CD4-positive, alpha-beta T cell treated with Interleukin-4 for 1 hour (primary cell): ENCODE measurements at regions not wholly inside any gene's neighbourhood (a gene's known extent, or its start where the extent isn't known, plus 50 kb on each side); places are given as distances from the start of the nearest gene placed in this dataset.
A peak's percentile ranks its signal among the peaks of the same experiment; 100 is the strongest.

Source experiments
- DNase-seq, 2 donors: peaks; one replicate each; pipeline ENCODE4 v3.0.0-alpha.2; 2020 to 2022

- peak in 1 of 2 donors; percentile 48 for DNase-seq
Observed at GRCh38 chr7:106957766-106958165, 86.7 kb upstream of the PRKAR2B start.

- DNase-seq = no peak
Observed at GRCh38 chr7:106959753-106960152, 84.8 kb upstream of the PRKAR2B start.

GRCh38 chr7:106962751-106963150 is 81.8 kb upstream of the PRKAR2B start:
- no peak for DNase-seq

DNA sequence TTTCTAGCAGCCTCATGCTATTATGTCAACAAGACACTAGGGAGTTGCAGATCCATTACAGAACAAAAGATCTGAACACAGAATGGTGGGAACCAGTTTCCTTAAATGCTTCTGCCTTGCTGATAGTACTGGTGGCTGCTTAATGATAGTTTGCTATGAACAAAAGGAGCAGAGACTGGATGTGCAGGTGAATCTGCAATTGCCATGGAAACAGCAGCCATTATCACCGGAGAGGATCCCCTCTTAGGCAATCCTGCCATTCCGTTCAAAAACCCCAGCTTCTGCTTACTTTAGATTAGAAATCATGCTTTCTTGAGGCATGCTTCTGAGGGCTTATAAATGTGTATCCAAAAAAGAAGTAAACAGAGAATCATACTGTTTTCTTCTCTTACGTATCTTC is 80.0 kb upstream of the PRKAR2B start:
- no peak for DNase-seq

- no peak for DNase-seq
Observed at GRCh38 chr7:106965108-106965507, 79.4 kb upstream of the PRKAR2B start.

DNA sequence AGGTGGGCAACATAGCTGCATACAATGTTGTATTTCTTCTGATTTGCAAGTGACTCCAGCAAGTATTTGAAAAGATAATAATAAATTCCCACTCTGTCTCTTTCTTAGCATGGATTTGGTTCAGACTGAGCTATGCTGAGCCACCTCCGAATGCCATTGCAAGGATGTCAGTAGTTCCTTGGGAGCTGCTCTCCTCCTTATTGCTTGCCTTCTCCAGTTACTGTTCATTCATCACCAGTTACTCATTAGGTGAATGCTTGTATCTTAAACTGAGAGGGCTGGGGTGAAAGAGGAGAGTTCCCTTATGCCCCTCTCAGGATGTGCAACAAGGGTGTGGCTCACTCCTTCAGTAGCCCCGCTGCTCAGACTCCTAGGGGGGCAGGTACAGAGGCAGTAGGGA is 78.4 kb upstream of the PRKAR2B start:
- DNase-seq = no peak

DNA sequence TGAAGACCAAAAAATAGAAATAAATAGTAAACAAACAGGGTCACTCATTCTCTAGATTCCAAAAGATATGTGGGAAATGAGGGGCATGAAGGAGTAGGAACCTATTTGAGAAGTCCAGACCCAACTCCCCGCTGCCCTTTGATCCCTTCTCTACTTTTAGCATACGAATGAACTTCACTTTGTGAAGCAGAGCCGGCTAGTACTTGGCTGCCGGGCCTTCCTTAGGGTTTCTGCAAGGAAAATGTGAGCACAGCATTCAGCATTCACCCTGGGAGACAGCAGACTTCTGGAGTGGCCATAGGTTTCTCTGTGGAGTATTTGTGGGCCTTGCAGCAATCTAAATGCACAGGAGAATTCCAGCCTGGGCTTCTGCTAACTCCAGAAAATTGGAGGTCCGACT is 76.3 kb upstream of the PRKAR2B start:
- no peak for DNase-seq

- DNase-seq = no peak
Observed at GRCh38 chr7:106978425-106979420, 65.8 kb upstream of the PRKAR2B start.

DNA sequence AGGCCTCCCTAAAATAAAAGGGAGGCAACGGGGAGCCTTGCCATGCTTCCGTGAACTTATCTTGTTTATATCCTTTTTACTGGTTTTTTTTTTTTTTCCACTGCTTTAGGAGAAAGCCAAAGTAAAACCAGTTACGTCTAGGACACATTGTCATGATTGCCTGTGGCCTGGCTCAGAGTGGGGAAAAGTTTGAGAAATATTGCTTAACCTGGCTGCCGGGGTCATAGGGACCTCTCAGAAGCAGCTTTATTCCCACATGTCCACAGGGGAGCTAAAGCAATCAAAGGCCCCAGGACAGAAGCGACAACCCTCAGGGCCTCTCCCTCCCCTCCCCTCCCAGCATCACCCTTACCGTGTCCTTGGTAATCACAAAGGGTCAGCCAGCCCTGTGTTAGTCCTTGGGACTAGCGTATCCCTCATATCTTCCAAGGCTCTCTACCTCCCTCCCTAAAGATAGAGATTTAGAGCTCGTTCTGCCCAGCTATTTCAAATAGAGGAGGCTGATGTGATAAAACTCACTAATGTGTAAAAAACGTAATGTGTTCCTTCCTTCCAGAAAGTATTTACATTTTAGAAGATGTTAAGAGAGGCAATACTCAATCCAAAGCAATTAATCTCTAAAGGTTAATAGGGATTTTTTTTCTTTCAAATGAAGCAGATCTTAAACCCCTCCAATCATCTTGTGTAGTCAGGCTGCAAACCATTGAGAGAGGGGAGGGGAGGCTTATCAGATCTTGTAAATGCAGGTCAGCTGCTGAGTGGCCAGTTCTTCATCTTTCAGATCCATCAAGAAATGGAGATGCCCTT is 64.8 kb upstream of the PRKAR2B start:
- DNase-seq = no peak

DNA sequence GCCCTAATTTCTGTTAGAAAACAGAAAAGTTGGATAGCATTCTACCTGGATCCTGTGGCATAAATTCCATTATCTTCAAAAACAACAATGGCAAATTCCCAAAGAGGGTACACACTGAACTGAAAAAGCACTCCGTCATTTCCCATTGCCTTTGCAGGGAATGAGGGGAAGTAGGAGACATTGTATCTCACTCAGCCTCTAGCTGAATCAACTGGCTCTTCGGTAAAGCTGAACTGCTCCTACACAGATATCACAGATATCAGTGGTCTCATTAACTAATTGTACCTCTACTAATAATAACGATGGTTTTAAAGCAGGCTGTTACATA is 64.2 kb upstream of the PRKAR2B start:
- DNase-seq = no peak

DNA sequence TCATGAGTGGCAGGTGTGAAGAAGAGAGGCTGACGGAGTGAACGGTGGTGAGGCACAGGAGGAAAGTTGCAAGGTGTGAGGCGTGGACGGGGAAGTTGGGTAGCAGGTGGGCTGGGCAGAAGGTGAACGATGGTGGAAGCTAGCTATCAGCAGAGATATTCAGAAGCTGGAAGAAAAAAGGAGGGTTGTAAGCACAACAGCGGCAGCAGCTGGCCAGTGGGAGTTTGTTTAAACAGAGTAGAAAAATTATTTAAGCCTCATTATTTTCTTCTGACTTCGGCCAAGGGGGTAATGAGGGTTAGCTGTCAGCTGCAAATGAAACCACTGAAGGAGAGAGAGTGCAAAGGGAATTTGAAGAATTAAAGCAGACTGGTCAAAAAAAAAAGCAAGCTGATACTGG is 62.1 kb upstream of the PRKAR2B start:
- DNase-seq = no peak

DNA sequence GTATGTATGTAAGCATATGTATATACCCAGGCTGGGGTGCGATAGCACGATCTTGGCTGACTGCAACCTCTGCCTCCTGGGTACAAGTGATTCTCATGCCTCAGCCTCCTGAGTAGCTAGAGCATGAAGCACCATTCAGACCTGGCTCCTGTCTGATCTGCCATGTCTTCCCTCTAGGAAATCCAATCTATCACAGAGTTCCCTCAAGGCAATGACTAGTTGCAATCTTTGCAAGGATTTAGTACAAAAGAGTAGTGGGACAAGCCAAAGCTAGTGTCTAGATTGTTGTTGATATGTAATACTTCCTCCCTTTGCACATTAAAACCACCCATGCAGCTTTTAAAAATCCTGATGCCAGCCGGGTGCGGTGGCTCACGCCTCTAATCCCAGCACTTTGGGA is 60.5 kb upstream of the PRKAR2B start:
- no peak for DNase-seq

DNA sequence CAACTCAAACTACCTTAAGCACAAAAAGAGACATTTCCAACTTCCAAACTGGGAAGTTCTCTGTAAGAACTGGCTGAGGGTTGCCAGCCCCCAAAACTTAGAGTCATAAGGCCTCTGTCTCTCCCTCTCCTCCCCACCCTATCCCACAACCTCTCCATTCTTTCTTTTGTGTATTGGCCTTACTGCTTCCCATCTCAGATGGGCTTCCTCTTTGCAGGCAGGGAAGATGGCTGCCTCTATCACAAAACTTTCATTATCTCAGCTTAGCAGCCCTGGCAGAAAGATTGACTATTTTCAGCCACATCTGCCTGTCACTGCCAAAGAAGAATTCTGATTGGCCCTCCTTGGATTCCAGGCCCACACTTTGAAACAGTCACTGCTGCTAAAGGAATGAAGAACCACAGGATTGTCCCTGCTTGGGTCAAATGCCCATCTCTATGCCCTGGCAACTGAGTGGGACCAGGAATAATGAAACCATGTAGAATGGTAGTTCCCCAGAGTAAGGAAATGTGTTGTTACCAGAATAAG is 58.0 kb upstream of the PRKAR2B start:
- no peak for DNase-seq

GRCh38 chr7:106987777-106988176 is 56.7 kb upstream of the PRKAR2B start:
- DNase-seq = no peak

DNA sequence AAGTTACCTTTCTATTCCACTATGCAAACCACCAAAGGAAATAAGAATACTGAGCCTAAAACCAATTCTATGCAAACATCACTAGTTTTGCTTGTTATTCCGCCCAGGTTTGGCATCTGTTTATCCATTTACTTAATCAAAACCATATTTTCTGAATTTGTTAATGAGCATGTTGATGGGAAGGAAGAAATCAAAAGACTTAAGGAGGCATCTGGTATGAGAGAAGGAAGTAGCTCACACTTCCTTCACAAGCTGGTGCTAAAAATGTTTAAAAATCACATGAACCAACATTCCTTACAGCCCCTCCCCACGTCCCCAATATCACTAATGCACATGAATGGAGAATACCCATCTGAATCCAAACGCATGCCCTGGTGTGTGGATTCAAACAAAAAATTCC is 52.0 kb upstream of the PRKAR2B start:
- no peak for DNase-seq
